Renal cortical epithelial cell (primary cell): ENCODE measurements at regions not wholly inside any gene's neighbourhood (a gene's known extent, or its start where the extent isn't known, plus 50 kb on each side); places are given as distances from the start of the nearest gene placed in this dataset.

Experiments used
- DNase-seq: peaks from one replicate; pipeline ENCODE4 v3.0.0-alpha.2; 2011; ENCODE audit warnings: low read depth

- DNase-seq: no peak
Observed at GRCh38 chrX:95585321-95585720, 1099.3 kb upstream of the DIAPH2 start.

GRCh38 chrX:95612350-95612749 is 1072.3 kb upstream of the DIAPH2 start:
- DNase-seq: no peak

- DNase-seq: no peak
Observed at GRCh38 chrX:95622200-95622599, 1062.4 kb upstream of the DIAPH2 start.

GRCh38 chrX:95626748-95627147 is 1057.9 kb upstream of the DIAPH2 start:
- no peak for DNase-seq

GRCh38 chrX:95628796-95629195 is 1055.8 kb upstream of the DIAPH2 start:
- no peak for DNase-seq

- no peak for DNase-seq
Observed at GRCh38 chrX:95629737-95630136, 1054.9 kb upstream of the DIAPH2 start.

- DNase-seq: no peak
Observed at GRCh38 chrX:95640226-95640625, 1044.4 kb upstream of the DIAPH2 start.

GRCh38 chrX:95645738-95646137 is 1038.9 kb upstream of the DIAPH2 start:
- no peak for DNase-seq

GRCh38 chrX:95662200-95662599 is 1022.4 kb upstream of the DIAPH2 start:
- no peak for DNase-seq

GRCh38 chrX:95666056-95666455 is 1018.6 kb upstream of the DIAPH2 start:
- DNase-seq: no peak

- no peak for DNase-seq
Observed at GRCh38 chrX:95675011-95675410, 1009.6 kb upstream of the DIAPH2 start.

- no peak for DNase-seq
Observed at GRCh38 chrX:95675794-95676193, 1008.8 kb upstream of the DIAPH2 start.

GRCh38 chrX:95678679-95679078 is 1006.0 kb upstream of the DIAPH2 start:
- no peak for DNase-seq

- DNase-seq: no peak
Observed at GRCh38 chrX:95693365-95693764, 991.3 kb upstream of the DIAPH2 start.

- no peak for DNase-seq
Observed at GRCh38 chrX:95703696-95704095, 980.9 kb upstream of the DIAPH2 start.

GRCh38 chrX:95716841-95717240 is 967.8 kb upstream of the DIAPH2 start:
- no peak for DNase-seq

- DNase-seq: no peak
Observed at GRCh38 chrX:95718746-95719145, 965.9 kb upstream of the DIAPH2 start.

- DNase-seq: no peak
Observed at GRCh38 chrX:95721011-95721410, 963.6 kb upstream of the DIAPH2 start.

- DNase-seq: no peak
Observed at GRCh38 chrX:95728446-95728845, 956.2 kb upstream of the DIAPH2 start.

GRCh38 chrX:95729401-95729800 is 955.2 kb upstream of the DIAPH2 start:
- DNase-seq: no peak

- no peak for DNase-seq
Observed at GRCh38 chrX:95733426-95733825, 951.2 kb upstream of the DIAPH2 start.

GRCh38 chrX:95754411-95754810 is 930.2 kb upstream of the DIAPH2 start:
- DNase-seq: no peak

- DNase-seq: no peak
Observed at GRCh38 chrX:95760356-95760755, 924.3 kb upstream of the DIAPH2 start.

- DNase-seq: no peak
Observed at GRCh38 chrX:95762716-95763115, 921.9 kb upstream of the DIAPH2 start.

- DNase-seq: peak; percentile 15
Observed at GRCh38 chrX:95764972-95765451, 919.6 kb upstream of the DIAPH2 start.
